HEK293T (cell line): ENCODE measurements at regions not wholly inside any gene's neighbourhood (a gene's known extent, or its start where the extent isn't known, plus 50 kb on each side); places are given as distances from the start of the nearest gene placed in this dataset.

Experiments
- ARNT ChIP-seq: fragments of 450-650 bp; IDR thresholded peaks from 2 replicates; pipeline ENCODE4 v1.6.1; 2017; ENCODE audit warnings: mild to moderate bottlenecking
- ELF4 ChIP-seq: fragments of 450-650 bp; IDR thresholded peaks from 2 replicates; pipeline ENCODE4 v1.6.1; 2017; ENCODE audit warnings: antibody characterized with exemption
- FOXA1 ChIP-seq: fragments of 450-650 bp; IDR thresholded peaks from 2 replicates; pipeline ENCODE4 v1.6.1; 2016; ENCODE audit warnings: mild to moderate bottlenecking
- FOXK2 ChIP-seq: fragments of 450-650 bp; IDR thresholded peaks from 2 replicates; pipeline ENCODE4 v1.6.1; 2016; ENCODE audit warnings: mild to moderate bottlenecking
- FOXM1 ChIP-seq: fragments of 450-650 bp; IDR thresholded peaks from 2 replicates; pipeline ENCODE4 v1.6.1; 2017; ENCODE audit warnings: mild to moderate bottlenecking, borderline replicate concordance
- HDGF ChIP-seq: fragments of 450-650 bp; IDR thresholded peaks from 2 replicates; pipeline ENCODE4 v1.6.1; 2017; ENCODE audit warnings: antibody characterized with exemption, borderline replicate concordance
- L3MBTL2 ChIP-seq: fragments of 450-650 bp; conservative IDR thresholded peaks from 2 replicates; pipeline ENCODE4 v1.6.1; 2016; ENCODE audit warnings: mild to moderate bottlenecking
- LEF1 ChIP-seq: fragments of 450-650 bp; IDR thresholded peaks from 2 replicates; pipeline ENCODE4 v1.6.1; 2017; ENCODE audit warnings: mild to moderate bottlenecking, borderline replicate concordance
- SP1 ChIP-seq: fragments of 450-650 bp; IDR thresholded peaks from 2 replicates; pipeline ENCODE4 v1.6.1; 2017
- TARDBP ChIP-seq: fragments of 450-650 bp; IDR thresholded peaks from 2 replicates; pipeline ENCODE4 v1.6.1; 2016
- ZNF384 ChIP-seq: fragments of 450-650 bp; IDR thresholded peaks from 2 replicates; pipeline ENCODE4 v1.6.1; 2016
- TF ChIP-seq, protein P1 (sequence below): fragments of 450-650 bp; IDR thresholded peaks from 2 replicates; pipeline ENCODE4 v1.6.1; 2016

GRCh38 chr2:5598156-5598555 lies 94.0 kb upstream of the SOX11 start:
- no peak for TF ChIP-seq ARNT
- TF ChIP-seq, protein P1, sequence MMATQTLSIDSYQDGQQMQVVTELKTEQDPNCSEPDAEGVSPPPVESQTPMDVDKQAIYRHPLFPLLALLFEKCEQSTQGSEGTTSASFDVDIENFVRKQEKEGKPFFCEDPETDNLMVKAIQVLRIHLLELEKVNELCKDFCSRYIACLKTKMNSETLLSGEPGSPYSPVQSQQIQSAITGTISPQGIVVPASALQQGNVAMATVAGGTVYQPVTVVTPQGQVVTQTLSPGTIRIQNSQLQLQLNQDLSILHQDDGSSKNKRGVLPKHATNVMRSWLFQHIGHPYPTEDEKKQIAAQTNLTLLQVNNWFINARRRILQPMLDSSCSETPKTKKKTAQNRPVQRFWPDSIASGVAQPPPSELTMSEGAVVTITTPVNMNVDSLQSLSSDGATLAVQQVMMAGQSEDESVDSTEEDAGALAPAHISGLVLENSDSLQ: no peak
- no peak for TF ChIP-seq HDGF
- no peak for TF ChIP-seq ELF4
- no peak for TF ChIP-seq SP1
- TF ChIP-seq FOXK2: no peak
- TF ChIP-seq TARDBP: no peak
- no peak for TF ChIP-seq FOXM1
- TF ChIP-seq LEF1: no peak
- no peak for TF ChIP-seq ZNF384
- TF ChIP-seq FOXA1: no peak
- no peak for TF ChIP-seq L3MBTL2
